Left lung (tissue), 4 donors: ENCODE measurements at regions not wholly inside any gene's neighbourhood (a gene's known extent, or its start where the extent isn't known, plus 50 kb on each side); places are given as distances from the start of the nearest gene placed in this dataset.

Experiments
- ATAC-seq: fragments of 200-7000 bp; cut with Tn5 transposase; one replicate; pipeline ENCODE4 v1.9.1; 2020; ENCODE audit warnings: moderate library complexity
- DNase-seq, 4 donors: peaks; one replicate each; pipeline ENCODE4 v3.0.0-alpha.2; 2013 to 2020
- H3K27ac ChIP-seq, 2 donors: fragments of 200-600 bp; sonication (generic) in 1 of 2; one replicate each; pipeline versions ENCODE4 v1.5.0 to v1.8.0; 2020 to 2021
- H3K27me3 ChIP-seq, 2 donors: fragments of 200-600 bp; sonication (generic) in 1 of 2; one replicate each; pipeline versions ENCODE4 v1.5.0 to v1.8.0; 2020 to 2021
- H3K36me3 ChIP-seq, 2 donors: fragments of 200-600 bp; sonication (generic) in 1 of 2; one replicate each; pipeline versions ENCODE4 v1.5.0 to v1.8.0; 2020 to 2021
- H3K4me1 ChIP-seq, 2 donors: fragments of 200-600 bp; one replicate each; pipeline ENCODE4 v1.8.0; 2021
- H3K4me3 ChIP-seq, 2 donors: fragments of 200-600 bp; sonication (generic) in 1 of 2; one replicate each; pipeline versions ENCODE4 v1.5.0 to v1.8.0; 2020 to 2021; ENCODE audit warnings: mild to moderate bottlenecking in 1 of 2
- H3K9me3 ChIP-seq, 2 donors: fragments of 200-600 bp; sonication (generic) in 1 of 2; one replicate each; pipeline versions ENCODE4 v1.5.0 to v1.8.0; 2020 to 2021
- intact Hi-C, 2 donors: fragments of 100-400 bp; cut with DNase I; formaldehyde crosslinking; loops; one replicate each; pipeline versions ENCODE4 v1.11.2 to v1.14.2; 2022
- TF ChIP-seq, protein P1 (sequence below), 2 donors: fragments of 200-600 bp; sonication (generic) in 1 of 2; IDR thresholded peaks; one replicate each; pipeline versions ENCODE4 v1.5.0 to v1.8.0; 2021; ENCODE audit warnings: antibody characterized with exemption in 2 of 2
- donor health status: DM: no; HTN: yes; CAD: no.
- donor health status: DM: no; HTN: no; CAD: no.

DNA sequence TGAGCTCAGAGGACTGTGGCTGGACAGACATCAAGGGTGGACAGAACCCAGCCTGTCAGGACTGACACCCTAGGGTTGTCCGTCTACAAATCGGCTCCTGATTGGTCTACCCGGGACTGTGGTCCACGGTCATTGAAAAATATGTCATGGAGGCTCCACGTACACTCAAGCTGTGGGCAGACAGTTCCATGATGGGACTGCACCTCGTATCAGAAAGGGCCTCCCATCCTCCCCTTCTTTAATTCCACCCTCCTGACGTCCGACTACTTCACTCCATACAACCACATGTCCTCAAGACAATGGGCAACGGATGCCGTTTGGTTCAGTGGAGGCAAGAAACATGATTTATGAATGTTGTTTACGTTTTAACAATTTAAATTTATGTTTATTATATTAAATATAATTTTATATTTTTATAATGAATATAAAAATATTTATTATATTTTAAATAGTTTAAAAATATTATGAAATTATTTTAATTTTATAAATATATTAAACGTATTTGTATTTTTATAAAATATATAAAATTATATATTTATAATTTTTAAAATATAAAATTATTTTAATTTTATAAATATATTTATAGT is 58.0 kb upstream of the SHOX start:
- Histone ChIP-seq H3K4me1 (no peaks in the 10 kb centered on the region), H3K4me3 (no peak overlapping the region), H3K9me3 (peaks cover 0 to 6% of the 10 kb centered on the region in 2 donors), H3K27ac (no peak overlapping the region), H3K27me3 (no peaks in the 10 kb centered on the region), H3K36me3 (no peaks in the 10 kb centered on the region)
- intact Hi-C loops = no loop called here
- no peak for ATAC-seq
- TF ChIP-seq, protein P1, sequence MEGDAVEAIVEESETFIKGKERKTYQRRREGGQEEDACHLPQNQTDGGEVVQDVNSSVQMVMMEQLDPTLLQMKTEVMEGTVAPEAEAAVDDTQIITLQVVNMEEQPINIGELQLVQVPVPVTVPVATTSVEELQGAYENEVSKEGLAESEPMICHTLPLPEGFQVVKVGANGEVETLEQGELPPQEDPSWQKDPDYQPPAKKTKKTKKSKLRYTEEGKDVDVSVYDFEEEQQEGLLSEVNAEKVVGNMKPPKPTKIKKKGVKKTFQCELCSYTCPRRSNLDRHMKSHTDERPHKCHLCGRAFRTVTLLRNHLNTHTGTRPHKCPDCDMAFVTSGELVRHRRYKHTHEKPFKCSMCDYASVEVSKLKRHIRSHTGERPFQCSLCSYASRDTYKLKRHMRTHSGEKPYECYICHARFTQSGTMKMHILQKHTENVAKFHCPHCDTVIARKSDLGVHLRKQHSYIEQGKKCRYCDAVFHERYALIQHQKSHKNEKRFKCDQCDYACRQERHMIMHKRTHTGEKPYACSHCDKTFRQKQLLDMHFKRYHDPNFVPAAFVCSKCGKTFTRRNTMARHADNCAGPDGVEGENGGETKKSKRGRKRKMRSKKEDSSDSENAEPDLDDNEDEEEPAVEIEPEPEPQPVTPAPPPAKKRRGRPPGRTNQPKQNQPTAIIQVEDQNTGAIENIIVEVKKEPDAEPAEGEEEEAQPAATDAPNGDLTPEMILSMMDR (IDR thresholded peaks at IDR 0.05) = no peak
- DNase-seq = no peak

DNA sequence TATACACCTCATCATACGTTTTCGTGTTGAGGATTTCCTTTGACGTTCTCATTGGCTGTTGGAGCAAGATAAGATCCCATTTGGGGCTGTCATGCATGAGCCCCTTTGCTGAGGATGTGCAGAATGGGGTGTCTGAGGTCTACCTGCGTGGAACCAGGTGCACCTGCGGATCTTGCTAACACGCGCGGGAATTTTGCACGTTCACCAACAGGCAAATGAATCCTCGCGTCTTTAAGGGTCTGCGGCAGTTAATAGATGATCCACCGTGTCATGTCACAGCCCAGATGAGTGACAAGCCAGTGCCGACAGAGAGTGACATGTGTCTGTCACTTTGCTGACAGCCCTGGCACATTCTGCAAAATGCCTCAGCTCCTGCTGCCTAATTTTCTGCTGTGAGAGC is 56.3 kb upstream of the SHOX start:
- TF ChIP-seq, protein P1 (IDR thresholded peaks at IDR 0.05) = no peak

DNA sequence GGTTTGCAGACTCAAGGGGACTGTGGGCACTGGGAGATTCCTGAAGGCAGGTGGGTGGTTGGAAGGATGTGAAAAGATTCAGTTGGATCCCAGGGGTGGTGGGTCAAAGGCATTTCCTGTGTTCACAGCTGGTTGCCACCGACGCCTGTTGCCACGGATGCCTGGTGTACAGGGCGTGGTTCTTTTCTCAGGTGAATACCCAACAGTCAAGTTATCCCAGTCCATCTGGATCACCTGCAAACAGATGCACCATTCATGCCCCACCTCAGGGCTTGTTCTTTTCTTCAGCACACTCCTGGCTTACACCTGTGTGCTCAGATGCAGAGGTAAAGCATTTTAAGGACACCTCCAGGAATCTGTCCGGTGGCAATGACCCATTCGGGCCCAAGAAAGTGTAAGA is 55.8 kb upstream of the SHOX start:
- H3K4me3 ChIP-seq = no peak overlapping the region
- intact Hi-C loops = no loop called here
- ATAC-seq (no peak), DNase-seq (no peak)
- no peak overlapping the region for H3K27ac ChIP-seq
- TF ChIP-seq, protein P1 (IDR thresholded peaks at IDR 0.05) = no peak
- H3K36me3 ChIP-seq = no peaks in the 10 kb centered on the region
- peaks cover 0 to 6% of the 10 kb centered on the region in 2 donors for H3K9me3 ChIP-seq
- H3K27me3 ChIP-seq = no peaks in the 10 kb centered on the region
- H3K4me1 ChIP-seq = no peaks in the 10 kb centered on the region

More for the DNA sequence above, 56.3 kb upstream of the SHOX start:
- DNase-seq (no peak), ATAC-seq (no peak)
- Histone ChIP-seq H3K4me1 (no peaks in the 10 kb centered on the region), H3K27me3 (no peaks in the 10 kb centered on the region), H3K36me3 (no peaks in the 10 kb centered on the region), H3K27ac (no peak overlapping the region), H3K9me3 (peaks cover 0 to 6% of the 10 kb centered on the region in 2 donors), H3K4me3 (no peak overlapping the region)
- intact Hi-C loops = no loop called here

DNA sequence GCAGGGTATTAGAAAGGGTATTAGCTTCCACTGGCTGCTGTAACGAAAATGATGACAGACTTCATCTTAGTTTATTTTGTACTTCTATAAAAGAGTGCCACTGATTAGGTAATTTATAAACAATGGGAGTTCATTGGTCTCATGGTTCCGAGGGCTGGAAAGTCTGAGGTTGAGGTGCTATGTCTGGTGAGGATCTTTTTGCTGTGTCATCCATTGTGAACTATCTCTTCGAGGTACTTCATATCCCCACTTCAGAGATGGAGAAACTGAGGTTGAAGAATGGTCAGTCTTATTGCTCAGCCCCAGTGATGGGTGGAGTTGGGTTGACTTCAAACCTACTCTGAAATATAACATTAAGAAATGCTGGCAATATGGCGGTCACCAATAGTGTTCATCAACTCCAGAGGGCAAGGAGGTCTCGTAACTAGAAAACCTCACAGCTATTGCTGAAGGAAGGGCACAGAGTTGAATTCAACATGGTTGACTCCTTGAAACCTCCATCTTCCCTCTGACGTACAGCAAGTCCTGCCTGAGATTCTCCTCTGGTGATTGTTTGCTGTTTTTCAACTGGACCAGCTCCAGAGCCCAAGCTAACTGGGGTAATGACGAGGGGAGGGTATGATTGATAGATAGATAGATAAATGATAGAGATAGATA is 53.6 kb upstream of the SHOX start:
- Histone ChIP-seq H3K36me3 (no peaks in the 10 kb centered on the region), H3K4me1 (no peaks in the 10 kb centered on the region), H3K4me3 (no peak overlapping the region), H3K27me3 (no peaks in the 10 kb centered on the region), H3K9me3 (peaks cover 0 to 6% of the 10 kb centered on the region in 2 donors), H3K27ac (no peak overlapping the region)
- no peak for DNase-seq
- TF ChIP-seq, protein P1 (IDR thresholded peaks at IDR 0.05) = no peak
- intact Hi-C loops = no loop called here
- no peak for ATAC-seq

DNA sequence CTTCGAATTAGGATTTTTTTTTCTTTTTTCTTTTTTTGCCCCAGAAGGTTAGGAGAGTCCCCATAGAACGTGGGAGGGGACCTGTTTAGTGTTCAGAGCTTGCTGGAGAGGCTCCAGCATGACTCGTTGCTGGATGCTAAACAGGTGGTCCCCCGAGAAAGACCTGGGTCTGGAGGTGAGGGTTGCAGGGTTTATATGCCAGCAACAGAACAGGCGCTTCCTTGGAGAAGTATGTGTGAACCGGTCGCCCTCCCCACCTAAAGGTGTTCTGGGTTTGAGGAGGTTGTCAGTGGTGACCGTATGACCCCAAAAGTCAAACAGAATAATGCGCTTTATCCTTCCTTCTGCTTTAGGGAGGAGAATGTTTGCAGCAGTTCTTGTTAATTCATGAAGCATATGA is 52.1 kb upstream of the SHOX start:
- H3K27me3 ChIP-seq = no peaks in the 10 kb centered on the region
- ATAC-seq = no peak
- intact Hi-C loops = no loop called here
- no peak overlapping the region for H3K4me3 ChIP-seq
- DNase-seq = no peak
- no peaks in the 10 kb centered on the region for H3K36me3 ChIP-seq
- H3K27ac ChIP-seq = no peak overlapping the region
- TF ChIP-seq, protein P1 (IDR thresholded peaks at IDR 0.05) = no peak
- H3K4me1 ChIP-seq = no peaks in the 10 kb centered on the region
- peaks cover 0 to 6% of the 10 kb centered on the region in 2 donors for H3K9me3 ChIP-seq
